ENCODE measurements at regions not wholly inside any gene's neighbourhood (a gene's known extent, or its start where the extent isn't known, plus 50 kb on each side); places are given as distances from the start of the nearest gene placed in this dataset.

- no peaks in the 10 kb centered on the region for H3K4me1 ChIP-seq (ENCODE audit: low read depth)
- DNase-seq (no peak), ATAC-seq (no peak)
- no peak overlapping the region for H3K4me3 ChIP-seq
- intact Hi-C loops (cut with DNase I, micrococcal nuclease), result no loop called here
- H3K36me3 ChIP-seq (ENCODE audit: low read depth), result no peaks in the 10 kb centered on the region
- no peaks in the 10 kb centered on the region for H3K9me3 ChIP-seq
- no peak for TF ChIP-seq CTCF (IDR thresholded peaks at IDR 0.05)
These were observed 52.5 kb upstream of the RPS6KA2 start for GRCh38 chr6:166679566-166679965.

- intact Hi-C loops (cut with DNase I, micrococcal nuclease), result no loop called here
- no peaks in the 10 kb centered on the region for H3K36me3 ChIP-seq (ENCODE audit: low read depth)
- no peaks in the 10 kb centered on the region for H3K4me1 ChIP-seq (ENCODE audit: low read depth)
- peak in 1 of 3 donors; percentile 17 for DNase-seq
- no peak overlapping the region for H3K4me3 ChIP-seq
- no peaks in the 10 kb centered on the region for H3K9me3 ChIP-seq
- peak; percentile 93 for ATAC-seq
- no peak for TF ChIP-seq CTCF (IDR thresholded peaks at IDR 0.05)
These were observed 51.4 kb upstream of the RPS6KA2 start for GRCh38 chr6:166678426-166678825.

- ATAC-seq (no peak), DNase-seq (no peak)
- Histone ChIP-seq H3K9me3 (no peaks in the 10 kb centered on the region), H3K4me1 (ENCODE audit: low read depth) (no peaks in the 10 kb centered on the region), H3K36me3 (ENCODE audit: low read depth) (no peaks in the 10 kb centered on the region), H3K4me3 (no peak overlapping the region)
- TF ChIP-seq CTCF (IDR thresholded peaks at IDR 0.05), result no peak
- intact Hi-C loops (cut with DNase I, micrococcal nuclease), result no loop called here
These were observed 50.9 kb upstream of the RPS6KA2 start for GRCh38 chr6:166677941-166678340.
